GM23338 (cell line): ENCODE measurements at regions not wholly inside any gene's neighbourhood (a gene's known extent, or its start where the extent isn't known, plus 50 kb on each side); places are given as distances from the start of the nearest gene placed in this dataset.

ENCODE experiments used
- ATAC-seq: fragments of 200-7000 bp; cut with Tn5 transposase; 3 replicates; pipeline ENCODE4 v1.9.1; 2020
- DNase-seq: peaks from one replicate; pipeline ENCODE4 v3.0.0-alpha.2; 2015; ENCODE audit warnings: low spot score
- H2AFZ ChIP-seq: fragments of 200-600 bp; sonication (generic); 2 replicates; pipeline ENCODE4 v1.8.0; 2016; ENCODE audit warnings: antibody characterized with exemption, mild to moderate bottlenecking, moderate library complexity
- H3F3A ChIP-seq: fragments of 200-600 bp; sonication (generic); replicated peaks from 2 replicates; pipeline ENCODE4 v1.8.0; 2017; ENCODE audit warnings: antibody characterized with exemption, mixed run types, low read depth
- H3K27ac ChIP-seq: fragments of 200-600 bp; sonication (generic); 2 replicates; pipeline ENCODE4 v1.6.1; 2016; ENCODE audit warnings: low read depth
- H3K27me3 ChIP-seq: fragments of 200-600 bp; sonication (generic); 2 replicates; pipeline ENCODE4 v1.8.0; 2016; ENCODE audit warnings: mild to moderate bottlenecking, mixed run types, moderate library complexity; ENCODE audit not compliant: insufficient read depth
- H3K36me3 ChIP-seq: fragments of 200-600 bp; sonication (generic); 2 replicates; pipeline ENCODE4 v1.8.0; 2016; ENCODE audit warnings: mild to moderate bottlenecking; ENCODE audit not compliant: insufficient read depth
- H3K4me1 ChIP-seq: fragments of 200-600 bp; sonication (generic); 2 replicates; pipeline ENCODE4 v1.8.0; 2016; ENCODE audit warnings: mild to moderate bottlenecking, moderate library complexity; ENCODE audit not compliant: insufficient read depth
- H3K4me2 ChIP-seq: fragments of 200-600 bp; sonication (generic); 2 replicates; pipeline ENCODE4 v1.7.1; 2017; ENCODE audit warnings: mixed run types
- H3K4me3 ChIP-seq: fragments of 200-600 bp; sonication (generic); 2 replicates; pipeline ENCODE4 v1.6.1; 2016; ENCODE audit warnings: mixed run types
- H3K79me2 ChIP-seq: fragments of 200-600 bp; sonication (generic); replicated peaks from 2 replicates; pipeline ENCODE4 v1.8.0; 2017; ENCODE audit warnings: mild to moderate bottlenecking; ENCODE audit not compliant: insufficient read depth
- H3K9me2 ChIP-seq: fragments of 200-600 bp; sonication (generic); 2 replicates; pipeline ENCODE4 v1.8.0; 2017; ENCODE audit not compliant: insufficient read depth
- H4K20me1 ChIP-seq: fragments of 200-600 bp; sonication (generic); replicated peaks from 2 replicates; pipeline ENCODE4 v1.8.0; 2017; ENCODE audit warnings: mild to moderate bottlenecking; ENCODE audit not compliant: insufficient read depth
- H3K27ac Mint-ChIP-seq: 2 replicates; pipeline ENCODE4 v1.8.0; 2020; ENCODE audit warnings: inconsistent platforms, mild to moderate bottlenecking, moderate library complexity, mixed read lengths
- H3K27me3 Mint-ChIP-seq: 3 replicates; pipeline ENCODE4 v1.8.0; 2022; ENCODE audit warnings: low read depth, mild to moderate bottlenecking, moderate library complexity, mixed read lengths, inconsistent platforms; ENCODE audit not compliant: insufficient read depth, poor library complexity
- H3K36me3 Mint-ChIP-seq: 3 replicates; pipeline ENCODE4 v1.8.0; 2021; ENCODE audit warnings: low read depth, mild to moderate bottlenecking, inconsistent platforms, moderate library complexity, mixed read lengths
- H3K4me1 Mint-ChIP-seq: 3 replicates; pipeline ENCODE4 v1.8.0; 2020; ENCODE audit warnings: mild to moderate bottlenecking, inconsistent platforms, mixed read lengths
- H3K4me3 Mint-ChIP-seq: 3 replicates; pipeline ENCODE4 v1.8.0; 2021; ENCODE audit warnings: moderate library complexity, mild to moderate bottlenecking, inconsistent platforms, mixed read lengths
- H3K9me3 Mint-ChIP-seq: 3 replicates; pipeline ENCODE4 v1.8.0; 2020; ENCODE audit warnings: moderate library complexity, mild to moderate bottlenecking, inconsistent platforms, mixed read lengths
- CTCF ChIP-seq, 2 experiments: fragments of 200-600 bp in 1 of 2; sonication (generic) in 1 of 2; conservative IDR thresholded peaks; 2 replicates each; pipeline versions ENCODE4 v1.5.1 to v1.6.1; 2016 to 2017; ENCODE audit warnings: antibody characterized with exemption in 2 of 2, low read depth in 2 of 2, mild to moderate bottlenecking in 2 of 2, moderate library complexity in 1 of 2
- ETS1 ChIP-seq: IDR thresholded peaks from 2 replicates; pipeline ENCODE4 v1.6.1; 2016; ENCODE audit warnings: antibody characterized with exemption
- EZH2phosphoT487 ChIP-seq: fragments of 200-600 bp; sonication (generic); IDR thresholded peaks from one replicate; pipeline ENCODE4 v1.8.1; 2018; ENCODE audit warnings: antibody characterized with exemption; ENCODE audit not compliant: unreplicated experiment
- NANOG ChIP-seq: IDR thresholded peaks from 2 replicates; pipeline ENCODE4 v1.6.1; 2016; ENCODE audit warnings: antibody characterized with exemption, borderline replicate concordance
- POLR2AphosphoS5 ChIP-seq: IDR thresholded peaks from 2 replicates; pipeline ENCODE4 v1.6.1; 2016; ENCODE audit warnings: antibody characterized with exemption, low read depth
- REST ChIP-seq: IDR thresholded peaks from one replicate; pipeline ENCODE4 v1.6.1; 2018; ENCODE audit warnings: antibody characterized with exemption; ENCODE audit not compliant: unreplicated experiment
- STAT1 ChIP-seq: IDR thresholded peaks from one replicate; pipeline ENCODE4 v1.6.1; 2016; ENCODE audit warnings: antibody characterized with exemption; ENCODE audit not compliant: unreplicated experiment
- ZNF331 ChIP-seq: fragments of 250-450 bp; sonication (Bioruptor Pico); IDR thresholded peaks from 2 replicates; pipeline ENCODE4 v1.5.0; 2020; ENCODE audit warnings: low read depth, mild to moderate bottlenecking, moderate library complexity
- TF ChIP-seq, protein P1 (sequence below): fragments of 250-450 bp; sonication (Bioruptor Pico); IDR thresholded peaks from 2 replicates; pipeline ENCODE4 v1.5.0; 2020; ENCODE audit warnings: mild to moderate bottlenecking, moderate library complexity

GRCh38 chr5:174523311-174524071, 200.9 kb upstream of the MSX2 start:
- H3K27ac Mint-ChIP-seq, result no peak overlapping the region
- no peaks in the 10 kb centered on the region for H3K36me3 Mint-ChIP-seq
- TF ChIP-seq STAT1 (no peak), EZH2phosphoT487 (no peak), ETS1 (no peak), POLR2AphosphoS5 (no peak), REST (no peak), NANOG (no peak), CTCF (conservative IDR thresholded peaks at IDR 0.05; ENCODE audit: low read depth in 2 of 2) (peak; percentile 36 to 38; a peak in 3 of 4 replicates), ZNF331 (CRISPR knock-in tag) (no peak)
- TF ChIP-seq, protein P1, sequence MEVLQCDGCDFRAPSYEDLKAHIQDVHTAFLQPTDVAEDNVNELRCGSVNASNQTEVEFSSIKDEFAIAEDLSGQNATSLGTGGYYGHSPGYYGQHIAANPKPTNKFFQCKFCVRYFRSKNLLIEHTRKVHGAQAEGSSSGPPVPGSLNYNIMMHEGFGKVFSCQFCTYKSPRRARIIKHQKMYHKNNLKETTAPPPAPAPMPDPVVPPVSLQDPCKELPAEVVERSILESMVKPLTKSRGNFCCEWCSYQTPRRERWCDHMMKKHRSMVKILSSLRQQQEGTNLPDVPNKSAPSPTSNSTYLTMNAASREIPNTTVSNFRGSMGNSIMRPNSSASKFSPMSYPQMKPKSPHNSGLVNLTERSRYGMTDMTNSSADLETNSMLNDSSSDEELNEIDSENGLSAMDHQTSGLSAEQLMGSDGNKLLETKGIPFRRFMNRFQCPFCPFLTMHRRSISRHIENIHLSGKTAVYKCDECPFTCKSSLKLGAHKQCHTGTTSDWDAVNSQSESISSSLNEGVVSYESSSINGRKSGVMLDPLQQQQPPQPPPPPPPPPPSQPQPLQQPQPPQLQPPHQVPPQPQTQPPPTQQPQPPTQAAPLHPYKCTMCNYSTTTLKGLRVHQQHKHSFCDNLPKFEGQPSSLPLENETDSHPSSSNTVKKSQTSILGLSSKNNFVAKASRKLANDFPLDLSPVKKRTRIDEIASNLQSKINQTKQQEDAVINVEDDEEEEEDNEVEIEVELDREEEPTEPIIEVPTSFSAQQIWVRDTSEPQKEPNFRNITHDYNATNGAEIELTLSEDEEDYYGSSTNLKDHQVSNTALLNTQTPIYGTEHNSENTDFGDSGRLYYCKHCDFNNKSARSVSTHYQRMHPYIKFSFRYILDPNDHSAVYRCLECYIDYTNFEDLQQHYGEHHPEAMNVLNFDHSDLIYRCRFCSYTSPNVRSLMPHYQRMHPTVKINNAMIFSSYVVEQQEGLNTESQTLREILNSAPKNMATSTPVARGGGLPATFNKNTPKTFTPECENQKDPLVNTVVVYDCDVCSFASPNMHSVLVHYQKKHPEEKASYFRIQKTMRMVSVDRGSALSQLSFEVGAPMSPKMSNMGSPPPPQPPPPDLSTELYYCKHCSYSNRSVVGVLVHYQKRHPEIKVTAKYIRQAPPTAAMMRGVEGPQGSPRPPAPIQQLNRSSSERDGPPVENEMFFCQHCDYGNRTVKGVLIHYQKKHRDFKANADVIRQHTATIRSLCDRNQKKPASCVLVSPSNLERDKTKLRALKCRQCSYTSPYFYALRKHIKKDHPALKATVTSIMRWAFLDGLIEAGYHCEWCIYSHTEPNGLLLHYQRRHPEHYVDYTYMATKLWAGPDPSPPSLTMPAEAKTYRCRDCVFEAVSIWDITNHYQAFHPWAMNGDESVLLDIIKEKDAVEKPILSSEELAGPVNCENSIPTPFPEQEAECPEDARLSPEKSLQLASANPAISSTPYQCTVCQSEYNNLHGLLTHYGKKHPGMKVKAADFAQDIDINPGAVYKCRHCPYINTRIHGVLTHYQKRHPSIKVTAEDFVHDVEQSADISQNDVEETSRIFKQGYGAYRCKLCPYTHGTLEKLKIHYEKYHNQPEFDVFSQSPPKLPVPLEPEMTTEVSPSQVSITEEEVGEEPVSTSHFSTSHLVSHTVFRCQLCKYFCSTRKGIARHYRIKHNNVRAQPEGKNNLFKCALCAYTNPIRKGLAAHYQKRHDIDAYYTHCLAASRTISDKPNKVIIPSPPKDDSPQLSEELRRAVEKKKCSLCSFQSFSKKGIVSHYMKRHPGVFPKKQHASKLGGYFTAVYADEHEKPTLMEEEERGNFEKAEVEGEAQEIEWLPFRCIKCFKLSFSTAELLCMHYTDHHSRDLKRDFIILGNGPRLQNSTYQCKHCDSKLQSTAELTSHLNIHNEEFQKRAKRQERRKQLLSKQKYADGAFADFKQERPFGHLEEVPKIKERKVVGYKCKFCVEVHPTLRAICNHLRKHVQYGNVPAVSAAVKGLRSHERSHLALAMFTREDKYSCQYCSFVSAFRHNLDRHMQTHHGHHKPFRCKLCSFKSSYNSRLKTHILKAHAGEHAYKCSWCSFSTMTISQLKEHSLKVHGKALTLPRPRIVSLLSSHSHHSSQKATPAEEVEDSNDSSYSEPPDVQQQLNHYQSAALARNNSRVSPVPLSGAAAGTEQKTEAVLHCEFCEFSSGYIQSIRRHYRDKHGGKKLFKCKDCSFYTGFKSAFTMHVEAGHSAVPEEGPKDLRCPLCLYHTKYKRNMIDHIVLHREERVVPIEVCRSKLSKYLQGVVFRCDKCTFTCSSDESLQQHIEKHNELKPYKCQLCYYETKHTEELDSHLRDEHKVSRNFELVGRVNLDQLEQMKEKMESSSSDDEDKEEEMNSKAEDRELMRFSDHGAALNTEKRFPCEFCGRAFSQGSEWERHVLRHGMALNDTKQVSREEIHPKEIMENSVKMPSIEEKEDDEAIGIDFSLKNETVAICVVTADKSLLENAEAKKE, result no peak

More at GRCh38 chr5:174523311-174524071, 200.9 kb upstream of the MSX2 start:
- no peaks in the 10 kb centered on the region; the same call in 1 of the 2 replicates for H3K27me3 ChIP-seq
- H3K27me3 Mint-ChIP-seq, result peaks cover 14% of the 10 kb centered on the region
- no peak overlapping the region for H3K4me2 ChIP-seq
- H3K4me3 Mint-ChIP-seq, result no peak overlapping the region
- H4K20me1 ChIP-seq, result no peaks in the 10 kb centered on the region
- no peaks in the 10 kb centered on the region for H3K79me2 ChIP-seq
- no peak overlapping the region for H3K4me3 ChIP-seq
- H3K36me3 ChIP-seq, result no peaks in the 10 kb centered on the region
- DNase-seq (no peak), ATAC-seq (no peak)
- peaks cover 9% of the 10 kb centered on the region; the same call in 1 of the 2 replicates for H3K4me1 ChIP-seq
- H3K4me1 Mint-ChIP-seq, result peaks cover 15% of the 10 kb centered on the region
- H2AFZ ChIP-seq, result no peak overlapping the region
- H3K9me2 ChIP-seq, result no peaks in the 10 kb centered on the region
- no peaks in the 10 kb centered on the region; the same call in 2 of the 3 replicates for H3K9me3 Mint-ChIP-seq
- H3K27ac ChIP-seq, result no peak overlapping the region
- no peaks in the 10 kb centered on the region for H3F3A ChIP-seq
